Fibroblast of mammary gland (primary cell): ENCODE measurements at regions not wholly inside any gene's neighbourhood (a gene's known extent, or its start where the extent isn't known, plus 50 kb on each side); places are given as distances from the start of the nearest gene placed in this dataset.

Experiments used
- DNase-seq: peaks from one replicate; pipeline ENCODE4 v3.0.0-alpha.2; 2010; ENCODE audit warnings: low read depth
- H3K4me3 ChIP-seq: 2 replicates; pipeline ENCODE4 v1.5.1; 2011; ENCODE audit warnings: low read depth, mild to moderate bottlenecking, low read length, moderate library complexity; ENCODE audit not compliant: control insufficient read depth
- TF ChIP-seq, protein P1 (sequence below): conservative IDR thresholded peaks from 2 replicates; pipeline ENCODE4 v1.5.1; 2011; ENCODE audit warnings: low read depth, low read length, inconsistent platforms; ENCODE audit not compliant: control insufficient read depth, insufficient read depth

DNA sequence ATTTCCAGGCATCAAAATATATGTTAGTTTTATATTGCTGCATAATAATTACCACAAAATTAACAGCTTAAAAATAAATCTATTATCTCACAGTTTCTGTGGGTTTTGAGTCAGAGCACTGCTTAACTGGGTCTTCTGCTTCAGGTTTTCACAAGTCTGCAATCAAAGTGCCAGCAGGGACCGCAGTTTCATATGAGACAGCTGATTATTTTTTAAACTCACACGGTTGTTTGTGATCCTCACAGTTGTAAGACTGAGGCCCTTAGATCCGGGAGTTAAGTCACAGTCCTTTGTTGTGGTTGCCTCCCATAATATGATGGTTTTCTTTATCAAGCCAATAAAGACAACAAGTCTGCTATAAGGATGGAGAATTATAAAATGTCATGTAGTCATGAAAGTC lies 146.0 kb upstream of the ZWINT start:
- TF ChIP-seq, protein P1, sequence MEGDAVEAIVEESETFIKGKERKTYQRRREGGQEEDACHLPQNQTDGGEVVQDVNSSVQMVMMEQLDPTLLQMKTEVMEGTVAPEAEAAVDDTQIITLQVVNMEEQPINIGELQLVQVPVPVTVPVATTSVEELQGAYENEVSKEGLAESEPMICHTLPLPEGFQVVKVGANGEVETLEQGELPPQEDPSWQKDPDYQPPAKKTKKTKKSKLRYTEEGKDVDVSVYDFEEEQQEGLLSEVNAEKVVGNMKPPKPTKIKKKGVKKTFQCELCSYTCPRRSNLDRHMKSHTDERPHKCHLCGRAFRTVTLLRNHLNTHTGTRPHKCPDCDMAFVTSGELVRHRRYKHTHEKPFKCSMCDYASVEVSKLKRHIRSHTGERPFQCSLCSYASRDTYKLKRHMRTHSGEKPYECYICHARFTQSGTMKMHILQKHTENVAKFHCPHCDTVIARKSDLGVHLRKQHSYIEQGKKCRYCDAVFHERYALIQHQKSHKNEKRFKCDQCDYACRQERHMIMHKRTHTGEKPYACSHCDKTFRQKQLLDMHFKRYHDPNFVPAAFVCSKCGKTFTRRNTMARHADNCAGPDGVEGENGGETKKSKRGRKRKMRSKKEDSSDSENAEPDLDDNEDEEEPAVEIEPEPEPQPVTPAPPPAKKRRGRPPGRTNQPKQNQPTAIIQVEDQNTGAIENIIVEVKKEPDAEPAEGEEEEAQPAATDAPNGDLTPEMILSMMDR = no peak
- DNase-seq = no peak
- H3K4me3 ChIP-seq = no peak overlapping the region

DNA sequence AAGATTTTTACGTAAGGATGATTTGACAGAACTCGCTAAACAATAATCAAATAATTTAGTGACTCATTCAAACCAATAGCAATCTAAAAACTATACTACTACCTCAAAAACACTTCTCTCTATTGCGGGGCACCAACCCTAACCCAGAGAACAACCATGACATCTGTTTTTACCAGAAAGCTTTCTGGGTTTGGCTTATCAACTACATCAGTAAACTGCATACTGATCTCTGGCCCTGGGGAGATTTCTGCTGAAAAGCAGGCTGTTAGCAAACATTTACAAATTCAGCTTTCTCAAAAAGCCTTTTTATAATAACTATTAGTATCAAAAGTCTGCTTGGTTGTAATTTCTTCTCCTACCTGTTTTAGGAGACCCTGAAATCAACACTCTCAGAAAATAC lies 144.5 kb upstream of the ZWINT start:
- TF ChIP-seq, protein P1 = no peak
- no peak overlapping the region for H3K4me3 ChIP-seq
- no peak for DNase-seq

DNA sequence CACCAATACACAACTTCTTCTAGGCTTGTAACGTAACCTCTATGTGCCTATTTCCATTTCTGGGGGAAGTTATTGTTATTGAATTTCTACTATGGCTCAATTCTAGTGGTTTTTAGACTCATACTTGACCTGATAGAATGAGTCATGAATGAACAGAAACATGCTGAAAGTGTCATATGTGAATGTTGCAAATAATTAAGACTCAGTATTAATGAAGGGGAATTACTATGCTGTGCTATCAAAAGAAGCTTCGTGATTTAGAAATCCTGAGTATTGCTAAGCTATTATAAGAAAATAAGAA lies 135.1 kb upstream of the ZWINT start:
- TF ChIP-seq, protein P1 = no peak
- no peak overlapping the region for H3K4me3 ChIP-seq
- DNase-seq = no peak

DNA sequence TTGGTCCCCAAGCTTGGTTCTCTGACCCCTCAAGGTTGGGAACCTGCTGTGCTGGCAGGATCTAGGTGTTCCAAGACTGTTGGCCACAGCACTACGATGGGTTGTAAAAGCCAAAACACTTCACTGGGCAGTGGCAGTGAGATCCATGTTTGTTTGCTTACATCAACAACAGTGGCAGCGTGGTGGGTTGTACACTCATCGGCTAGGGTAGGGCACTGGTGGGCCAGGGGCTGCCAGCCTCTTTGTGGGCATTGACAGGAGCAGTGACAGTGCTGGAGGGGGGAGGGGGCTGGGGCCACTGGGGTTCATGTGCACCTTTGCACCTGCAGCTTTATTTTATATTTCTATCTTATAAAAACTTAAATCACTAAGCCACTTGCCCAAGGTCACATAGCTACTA lies 126.7 kb upstream of the ZWINT start:
- no peak overlapping the region for H3K4me3 ChIP-seq
- TF ChIP-seq, protein P1 = no peak
- no peak for DNase-seq

DNA sequence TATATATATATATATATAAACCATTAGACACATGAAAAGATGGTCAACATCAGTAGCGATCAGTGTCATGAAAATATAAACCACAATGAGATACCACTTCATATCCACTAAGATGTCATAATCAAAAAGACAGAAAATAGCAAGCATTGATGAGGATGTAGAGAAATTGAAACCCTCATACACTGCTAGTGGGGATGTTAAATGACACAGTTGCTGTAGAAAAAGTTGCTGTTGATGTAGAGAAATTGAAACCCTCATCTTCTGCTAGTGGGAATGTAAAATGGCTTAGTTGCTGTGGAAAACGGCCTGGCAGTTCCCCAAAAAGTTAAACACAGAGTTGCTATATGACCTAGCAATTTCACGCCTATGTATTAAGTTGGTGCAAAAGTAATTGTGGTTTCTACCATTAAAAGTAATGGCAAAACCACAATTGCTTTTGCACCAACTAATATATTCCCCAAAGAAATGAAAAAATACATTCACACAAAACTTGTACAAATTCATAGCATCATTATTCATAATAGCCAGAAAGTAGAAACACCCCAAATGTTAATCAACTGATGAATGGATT lies 120.5 kb upstream of the ZWINT start:
- TF ChIP-seq, protein P1 = no peak
- H3K4me3 ChIP-seq = no peak overlapping the region
- no peak for DNase-seq

DNA sequence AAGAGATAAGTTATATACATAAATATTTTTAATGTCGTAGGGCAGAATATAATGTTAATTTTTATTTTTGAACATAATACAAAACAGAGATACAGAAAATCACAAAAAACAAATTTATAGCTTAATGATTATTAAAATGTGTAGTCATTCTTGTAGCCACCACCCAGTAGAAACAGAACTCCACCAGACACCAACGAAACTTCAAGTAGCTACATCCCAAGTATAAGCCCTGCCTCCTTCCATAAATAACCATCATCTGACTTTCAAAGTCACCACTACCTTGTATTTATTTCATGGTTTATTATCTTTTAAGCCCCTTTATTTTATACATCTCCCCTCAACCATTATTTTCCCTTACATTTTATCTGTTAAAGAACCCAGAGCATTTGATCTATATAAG lies 111.9 kb upstream of the ZWINT start:
- DNase-seq = no peak
- H3K4me3 ChIP-seq = no peak overlapping the region
- TF ChIP-seq, protein P1 = no peak

DNA sequence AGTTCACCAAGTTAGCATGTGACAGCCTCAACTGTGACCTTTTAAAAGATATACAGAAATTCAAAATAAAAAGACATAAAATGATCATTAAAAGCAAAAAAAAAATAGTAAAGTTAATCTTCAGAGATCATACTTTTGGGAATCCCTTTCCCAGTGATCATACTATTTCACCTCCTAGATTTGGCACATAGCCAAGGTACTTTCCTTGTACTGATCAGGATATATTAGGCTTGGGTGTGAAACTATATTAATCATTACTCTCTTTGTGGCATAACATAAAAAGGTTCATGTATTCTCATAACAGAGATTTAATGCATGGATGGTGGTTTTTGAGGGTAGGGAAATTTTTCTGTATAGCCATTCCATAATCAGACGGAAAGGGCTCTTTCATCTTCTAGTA lies 109.6 kb upstream of the ZWINT start:
- no peak overlapping the region for H3K4me3 ChIP-seq
- DNase-seq = no peak
- TF ChIP-seq, protein P1 = no peak
